Neural cell (in vitro differentiated cells): ENCODE measurements at regions not wholly inside any gene's neighbourhood (a gene's known extent, or its start where the extent isn't known, plus 50 kb on each side); places are given as distances from the start of the nearest gene placed in this dataset.

Source experiments
- H2AFZ ChIP-seq: fragments of 200-600, 300-800 bp; sonication (generic), shearing (Covaris generic); 2 replicates; pipeline ENCODE4 v1.6.0; 2014; ENCODE audit warnings: low read depth, mild to moderate bottlenecking, antibody characterized with exemption, low read length, moderate library complexity
- H3F3A ChIP-seq: fragments of 200-600 bp; shearing (Covaris generic); 2 replicates; pipeline ENCODE4 v1.6.1; 2016; ENCODE audit warnings: mild to moderate bottlenecking, moderate library complexity, mixed read lengths, antibody characterized with exemption, low read length; ENCODE audit not compliant: insufficient read depth, poor library complexity, severe bottlenecking
- H3K27ac ChIP-seq: fragments of 200-600, 300-800 bp; sonication (generic), shearing (Covaris generic); 2 replicates; pipeline ENCODE4 v1.5.1; 2014; ENCODE audit warnings: mild to moderate bottlenecking, low read length, moderate library complexity
- H3K27me3 ChIP-seq: fragments of 300-800, 200-600 bp; sonication (generic), shearing (Covaris generic); 2 replicates; pipeline ENCODE4 v1.6.0; 2014; ENCODE audit warnings: mild to moderate bottlenecking, low read depth, low read length, moderate library complexity; ENCODE audit not compliant: insufficient read depth
- H3K36me3 ChIP-seq: fragments of 300-800, 200-600 bp; sonication (generic), shearing (Covaris generic); 2 replicates; pipeline ENCODE4 v1.5.1; 2014; ENCODE audit warnings: mild to moderate bottlenecking, antibody characterized with exemption, low read length, moderate library complexity; ENCODE audit not compliant: insufficient read depth
- H3K4me2 ChIP-seq: fragments of 300-800, 200-600 bp; sonication (generic), shearing (Covaris generic); 2 replicates; pipeline ENCODE4 v1.6.0; 2014; ENCODE audit warnings: mild to moderate bottlenecking, low read length
- H3K4me3 ChIP-seq: fragments of 300-800, 200-600 bp; sonication (generic), shearing (Covaris generic); 2 replicates; pipeline ENCODE4 v1.5.1; 2014; ENCODE audit warnings: mild to moderate bottlenecking, low read length, moderate library complexity
- H3K79me2 ChIP-seq: fragments of 200-600 bp; shearing (Covaris generic); replicated peaks from 2 replicates; pipeline ENCODE4 v1.6.0; 2014; ENCODE audit warnings: mild to moderate bottlenecking, low read length, moderate library complexity; ENCODE audit not compliant: insufficient read depth
- H3K9ac ChIP-seq: fragments of 300-800, 200-600 bp; sonication (generic), shearing (Covaris generic); 2 replicates; pipeline ENCODE4 v1.6.1; 2016; ENCODE audit warnings: mild to moderate bottlenecking, low read length, mixed read lengths
- H3K9me2 ChIP-seq: fragments of 200-600 bp; shearing (Covaris generic); 2 replicates; pipeline ENCODE4 v1.6.1; 2016; ENCODE audit warnings: mild to moderate bottlenecking, low read length, mixed read lengths; ENCODE audit not compliant: insufficient read depth
- H3K9me3 ChIP-seq: fragments of 200-600, 300-800 bp; sonication (generic), shearing (Covaris generic); 2 replicates; pipeline ENCODE4 v1.6.1; 2016; ENCODE audit warnings: mild to moderate bottlenecking, mixed run types, low read length, moderate library complexity, mixed read lengths
- H4K20me1 ChIP-seq: fragments of 200-600 bp; shearing (Covaris generic); 2 replicates; pipeline ENCODE4 v1.6.1; 2016; ENCODE audit warnings: mild to moderate bottlenecking, mixed run types; ENCODE audit not compliant: insufficient read depth
- EP300 ChIP-seq: fragments of 450-650 bp; conservative IDR thresholded peaks from 2 replicates; pipeline ENCODE4 v1.6.1; 2014; ENCODE audit warnings: antibody characterized with exemption, mild to moderate bottlenecking, moderate library complexity; ENCODE audit not compliant: poor library complexity, severe bottlenecking
- EZH2 ChIP-seq: fragments of 200-600, 300-800 bp; shearing (Covaris generic), sonication (generic); IDR thresholded peaks from 2 replicates; pipeline ENCODE4 v1.6.1; 2014; ENCODE audit warnings: antibody characterized with exemption, low read length, borderline replicate concordance, mild to moderate bottlenecking; ENCODE audit not compliant: insufficient read depth, poor library complexity, severe bottlenecking
- MXI1 ChIP-seq: fragments of 450-650 bp; conservative IDR thresholded peaks from 2 replicates; pipeline ENCODE4 v1.6.1; 2014; ENCODE audit warnings: antibody characterized with exemption, mild to moderate bottlenecking; ENCODE audit not compliant: poor library complexity, severe bottlenecking
- POLR2AphosphoS5 ChIP-seq: IDR thresholded peaks from 2 replicates; pipeline ENCODE4 v1.6.1; 2012
- RAD21 ChIP-seq: fragments of 450-650 bp; conservative IDR thresholded peaks from 2 replicates; pipeline ENCODE4 v1.6.1; 2014; ENCODE audit warnings: antibody characterized with exemption, mild to moderate bottlenecking, moderate library complexity
- SMC3 ChIP-seq: fragments of 450-650 bp; conservative IDR thresholded peaks from 2 replicates; pipeline ENCODE4 v1.6.1; 2014; ENCODE audit warnings: antibody characterized with exemption, mild to moderate bottlenecking, moderate library complexity; ENCODE audit not compliant: poor library complexity
- TAF1 ChIP-seq: IDR thresholded peaks from 2 replicates; pipeline ENCODE4 v1.6.1; 2012; ENCODE audit warnings: low read depth
- TF ChIP-seq, protein P1 (sequence below): IDR thresholded peaks from 2 replicates; pipeline ENCODE4 v1.6.1; 2012; ENCODE audit warnings: borderline replicate concordance
- TF ChIP-seq, protein P2 (sequence below): fragments of 450-650 bp; IDR thresholded peaks from 2 replicates; pipeline ENCODE4 v1.5.1; 2014; ENCODE audit warnings: antibody characterized with exemption, mild to moderate bottlenecking, moderate library complexity; ENCODE audit not compliant: poor library complexity, severe bottlenecking

DNA sequence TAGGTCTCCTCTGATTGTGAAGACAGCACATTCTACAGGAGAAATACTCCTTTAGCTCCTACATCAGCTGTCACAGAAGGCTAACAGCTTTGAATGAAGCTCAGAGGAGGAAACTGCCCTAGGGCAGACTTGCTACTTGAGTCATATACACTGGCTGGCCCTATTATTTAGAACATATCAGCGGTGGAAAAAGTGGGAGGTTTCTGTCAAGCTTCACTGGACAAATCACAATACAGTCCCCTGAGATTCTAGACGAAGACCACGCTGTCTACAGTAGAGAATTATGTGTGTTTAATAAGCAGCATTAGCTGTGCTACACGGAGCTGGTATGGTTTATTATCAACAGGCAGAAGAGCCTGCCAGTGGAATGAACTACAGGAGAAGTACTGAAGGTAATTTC lies 230.9 kb upstream of the FSIP2 start:
- Histone ChIP-seq H3K27me3 (no peaks in the 10 kb centered on the region), H2AFZ (no peak overlapping the region), H3K27ac (no peak overlapping the region), H3K79me2 (no peaks in the 10 kb centered on the region), H3K9ac (no peak overlapping the region), H3K4me3 (no peak overlapping the region), H3K9me3 (peaks cover 10% of the 10 kb centered on the region), H3K9me2 (no peaks in the 10 kb centered on the region), H3K36me3 (no peaks in the 10 kb centered on the region), H4K20me1 (no peaks in the 10 kb centered on the region), H3K4me2 (no peak overlapping the region), H3F3A (no peaks in the 10 kb centered on the region)
- TF ChIP-seq EP300: no peak
- TF ChIP-seq TAF1: no peak
- no peak for TF ChIP-seq MXI1
- TF ChIP-seq, protein P1, sequence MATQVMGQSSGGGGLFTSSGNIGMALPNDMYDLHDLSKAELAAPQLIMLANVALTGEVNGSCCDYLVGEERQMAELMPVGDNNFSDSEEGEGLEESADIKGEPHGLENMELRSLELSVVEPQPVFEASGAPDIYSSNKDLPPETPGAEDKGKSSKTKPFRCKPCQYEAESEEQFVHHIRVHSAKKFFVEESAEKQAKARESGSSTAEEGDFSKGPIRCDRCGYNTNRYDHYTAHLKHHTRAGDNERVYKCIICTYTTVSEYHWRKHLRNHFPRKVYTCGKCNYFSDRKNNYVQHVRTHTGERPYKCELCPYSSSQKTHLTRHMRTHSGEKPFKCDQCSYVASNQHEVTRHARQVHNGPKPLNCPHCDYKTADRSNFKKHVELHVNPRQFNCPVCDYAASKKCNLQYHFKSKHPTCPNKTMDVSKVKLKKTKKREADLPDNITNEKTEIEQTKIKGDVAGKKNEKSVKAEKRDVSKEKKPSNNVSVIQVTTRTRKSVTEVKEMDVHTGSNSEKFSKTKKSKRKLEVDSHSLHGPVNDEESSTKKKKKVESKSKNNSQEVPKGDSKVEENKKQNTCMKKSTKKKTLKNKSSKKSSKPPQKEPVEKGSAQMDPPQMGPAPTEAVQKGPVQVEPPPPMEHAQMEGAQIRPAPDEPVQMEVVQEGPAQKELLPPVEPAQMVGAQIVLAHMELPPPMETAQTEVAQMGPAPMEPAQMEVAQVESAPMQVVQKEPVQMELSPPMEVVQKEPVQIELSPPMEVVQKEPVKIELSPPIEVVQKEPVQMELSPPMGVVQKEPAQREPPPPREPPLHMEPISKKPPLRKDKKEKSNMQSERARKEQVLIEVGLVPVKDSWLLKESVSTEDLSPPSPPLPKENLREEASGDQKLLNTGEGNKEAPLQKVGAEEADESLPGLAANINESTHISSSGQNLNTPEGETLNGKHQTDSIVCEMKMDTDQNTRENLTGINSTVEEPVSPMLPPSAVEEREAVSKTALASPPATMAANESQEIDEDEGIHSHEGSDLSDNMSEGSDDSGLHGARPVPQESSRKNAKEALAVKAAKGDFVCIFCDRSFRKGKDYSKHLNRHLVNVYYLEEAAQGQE: no peak
- TF ChIP-seq, protein P2, sequence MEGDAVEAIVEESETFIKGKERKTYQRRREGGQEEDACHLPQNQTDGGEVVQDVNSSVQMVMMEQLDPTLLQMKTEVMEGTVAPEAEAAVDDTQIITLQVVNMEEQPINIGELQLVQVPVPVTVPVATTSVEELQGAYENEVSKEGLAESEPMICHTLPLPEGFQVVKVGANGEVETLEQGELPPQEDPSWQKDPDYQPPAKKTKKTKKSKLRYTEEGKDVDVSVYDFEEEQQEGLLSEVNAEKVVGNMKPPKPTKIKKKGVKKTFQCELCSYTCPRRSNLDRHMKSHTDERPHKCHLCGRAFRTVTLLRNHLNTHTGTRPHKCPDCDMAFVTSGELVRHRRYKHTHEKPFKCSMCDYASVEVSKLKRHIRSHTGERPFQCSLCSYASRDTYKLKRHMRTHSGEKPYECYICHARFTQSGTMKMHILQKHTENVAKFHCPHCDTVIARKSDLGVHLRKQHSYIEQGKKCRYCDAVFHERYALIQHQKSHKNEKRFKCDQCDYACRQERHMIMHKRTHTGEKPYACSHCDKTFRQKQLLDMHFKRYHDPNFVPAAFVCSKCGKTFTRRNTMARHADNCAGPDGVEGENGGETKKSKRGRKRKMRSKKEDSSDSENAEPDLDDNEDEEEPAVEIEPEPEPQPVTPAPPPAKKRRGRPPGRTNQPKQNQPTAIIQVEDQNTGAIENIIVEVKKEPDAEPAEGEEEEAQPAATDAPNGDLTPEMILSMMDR: no peak
- TF ChIP-seq SMC3: no peak
- no peak for TF ChIP-seq RAD21
- no peak for TF ChIP-seq EZH2
- TF ChIP-seq POLR2AphosphoS5: no peak

DNA sequence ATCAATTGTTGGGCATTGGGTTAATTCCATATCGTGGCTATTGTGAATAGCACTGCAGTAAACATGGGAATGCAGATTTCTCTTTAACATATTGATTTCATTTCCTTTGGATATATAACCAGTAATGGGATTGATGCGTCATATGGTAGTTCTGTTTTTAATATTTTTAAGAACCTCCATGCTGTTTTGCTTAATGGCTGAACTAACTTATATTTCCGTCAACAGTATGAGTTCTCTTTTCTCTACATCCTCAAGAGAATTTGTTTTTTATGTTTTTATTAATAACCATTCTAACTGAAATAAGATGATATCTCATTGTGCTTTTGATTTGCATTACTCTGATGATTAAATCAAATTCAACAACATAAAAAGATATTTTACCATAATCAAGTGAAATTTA lies 228.5 kb upstream of the FSIP2 start:
- TF ChIP-seq POLR2AphosphoS5 (no peak), TAF1 (no peak), SMC3 (no peak), MXI1 (no peak)
- TF ChIP-seq, protein P2: no peak
- H3K27ac ChIP-seq: no peak overlapping the region
- no peaks in the 10 kb centered on the region for H4K20me1 ChIP-seq
- H2AFZ ChIP-seq: no peak overlapping the region
- H3K79me2 ChIP-seq: no peaks in the 10 kb centered on the region
- no peak overlapping the region for H3K4me3 ChIP-seq
- H3K36me3 ChIP-seq: no peaks in the 10 kb centered on the region
- no peak overlapping the region for H3K4me2 ChIP-seq
- H3K9ac ChIP-seq: no peak overlapping the region
- no peaks in the 10 kb centered on the region for H3F3A ChIP-seq
- no peaks in the 10 kb centered on the region for H3K9me2 ChIP-seq
- peaks cover 10% of the 10 kb centered on the region for H3K9me3 ChIP-seq
- no peaks in the 10 kb centered on the region for H3K27me3 ChIP-seq
